ENCODE measurements at regions not wholly inside any gene's neighbourhood (a gene's known extent, or its start where the extent isn't known, plus 50 kb on each side); places are given as distances from the start of the nearest gene placed in this dataset.

DNA sequence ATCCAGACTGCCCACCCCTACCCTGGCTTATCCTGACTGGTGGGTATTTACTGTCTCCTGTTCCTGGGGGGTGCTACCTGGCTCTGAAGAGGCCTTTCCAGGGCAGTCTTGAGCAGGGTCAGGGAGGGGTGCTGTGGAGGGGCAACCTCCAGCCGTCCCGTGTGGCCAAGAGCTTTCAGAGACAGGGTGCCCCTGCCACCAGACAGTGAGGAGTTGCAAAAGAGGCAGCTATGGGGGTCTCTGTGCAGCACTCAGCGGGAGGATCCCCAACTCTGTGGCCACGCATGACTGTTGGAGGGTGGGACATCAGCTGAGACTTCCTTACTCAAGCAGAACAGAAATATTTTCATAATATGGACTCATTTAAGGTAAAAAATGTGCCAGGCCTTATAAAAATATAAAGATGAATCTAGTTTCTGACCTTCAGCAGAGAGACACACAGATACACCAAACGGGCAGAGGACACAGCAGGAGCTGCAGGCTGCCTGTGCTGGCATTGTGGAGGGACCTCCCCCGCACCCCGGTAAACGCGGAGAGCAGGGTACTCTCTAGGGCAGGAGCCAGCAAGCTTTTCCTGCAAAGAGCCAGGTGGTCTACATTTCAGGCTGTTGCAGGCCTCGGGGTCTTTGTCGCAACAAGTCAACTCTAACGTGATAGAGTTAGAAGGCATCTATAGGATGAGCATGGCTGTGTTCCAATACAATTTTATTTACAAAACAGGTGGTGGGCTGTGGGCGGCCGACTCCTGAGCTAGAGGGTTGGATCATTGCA, 252.6 kb downstream of the RHOU start:
- TF ChIP-seq FOXK2 (IDR thresholded peaks at IDR 0.05), result no peak
- TF ChIP-seq, protein P1, sequence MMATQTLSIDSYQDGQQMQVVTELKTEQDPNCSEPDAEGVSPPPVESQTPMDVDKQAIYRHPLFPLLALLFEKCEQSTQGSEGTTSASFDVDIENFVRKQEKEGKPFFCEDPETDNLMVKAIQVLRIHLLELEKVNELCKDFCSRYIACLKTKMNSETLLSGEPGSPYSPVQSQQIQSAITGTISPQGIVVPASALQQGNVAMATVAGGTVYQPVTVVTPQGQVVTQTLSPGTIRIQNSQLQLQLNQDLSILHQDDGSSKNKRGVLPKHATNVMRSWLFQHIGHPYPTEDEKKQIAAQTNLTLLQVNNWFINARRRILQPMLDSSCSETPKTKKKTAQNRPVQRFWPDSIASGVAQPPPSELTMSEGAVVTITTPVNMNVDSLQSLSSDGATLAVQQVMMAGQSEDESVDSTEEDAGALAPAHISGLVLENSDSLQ (IDR thresholded peaks at IDR 0.05), result no peak
